Trophoblast cell (in vitro differentiated cells and primary cell): ENCODE measurements at regions not wholly inside any gene's neighbourhood (a gene's known extent, or its start where the extent isn't known, plus 50 kb on each side); places are given as distances from the start of the nearest gene placed in this dataset.

Source experiments
- DNase-seq, 2 donors: peaks; one replicate each; pipeline ENCODE4 v3.0.0-alpha.2; 2016
- H2AFZ ChIP-seq: 2 replicates; pipeline ENCODE4 v1.6.1; 2013; ENCODE audit warnings: low read length, moderate library complexity, mild to moderate bottlenecking; ENCODE audit not compliant: insufficient read depth, poor library complexity
- H2AK5ac ChIP-seq: 2 replicates; pipeline ENCODE4 v1.6.1; 2013; ENCODE audit warnings: mild to moderate bottlenecking, low read length
- H2BK120ac ChIP-seq: 2 replicates; pipeline ENCODE4 v1.6.1; 2013; ENCODE audit warnings: low read length, mild to moderate bottlenecking, moderate library complexity; ENCODE audit not compliant: insufficient read depth, poor library complexity
- H2BK12ac ChIP-seq: 2 replicates; pipeline ENCODE4 v1.6.1; 2013; ENCODE audit warnings: mild to moderate bottlenecking, low read length, moderate library complexity
- H2BK5ac ChIP-seq: 2 replicates; pipeline ENCODE4 v1.6.1; 2013; ENCODE audit warnings: low read length, low read depth, moderate library complexity, mild to moderate bottlenecking; ENCODE audit not compliant: poor library complexity
- H3K14ac ChIP-seq: 2 replicates; pipeline ENCODE4 v1.6.1; 2013; ENCODE audit warnings: mild to moderate bottlenecking, low read length
- H3K18ac ChIP-seq: 2 replicates; pipeline ENCODE4 v1.6.1; 2013; ENCODE audit warnings: mild to moderate bottlenecking, low read length
- H3K23ac ChIP-seq: 2 replicates; pipeline ENCODE4 v1.6.1; 2013; ENCODE audit warnings: low read length
- H3K27ac ChIP-seq: 2 replicates; pipeline ENCODE4 v1.5.1; 2013; ENCODE audit warnings: low read depth, mild to moderate bottlenecking, inconsistent platforms, low read length, moderate library complexity
- H3K27me3 ChIP-seq: 2 replicates; pipeline ENCODE4 v1.6.1; 2013; ENCODE audit warnings: inconsistent platforms, mild to moderate bottlenecking, low read length, moderate library complexity; ENCODE audit not compliant: insufficient read depth
- H3K36me3 ChIP-seq, 2 experiments: 1 replicate in 1 of 2; 2 replicates in 1 of 2; pipeline ENCODE4 v1.6.1; 2013; ENCODE audit warnings: low read length in 2 of 2, mild to moderate bottlenecking in 2 of 2, moderate library complexity in 1 of 2; ENCODE audit not compliant: insufficient read depth in 2 of 2, control insufficient read depth in 1 of 2
- H3K4ac ChIP-seq: 2 replicates; pipeline ENCODE4 v1.6.1; 2013; ENCODE audit warnings: low read depth, mild to moderate bottlenecking, low read length, moderate library complexity
- H3K4me1 ChIP-seq, 2 experiments: 1 replicate in 1 of 2; 2 replicates in 1 of 2; pipeline ENCODE4 v1.6.1; 2013; ENCODE audit warnings: low read length in 2 of 2, mild to moderate bottlenecking in 2 of 2, moderate library complexity in 1 of 2; ENCODE audit not compliant: insufficient read depth in 2 of 2, control insufficient read depth in 1 of 2
- H3K4me2 ChIP-seq: 2 replicates; pipeline ENCODE4 v1.6.1; 2013; ENCODE audit warnings: inconsistent platforms, mild to moderate bottlenecking, low read length, moderate library complexity
- H3K4me3 ChIP-seq: 2 replicates; pipeline ENCODE4 v1.5.1; 2013; ENCODE audit warnings: mild to moderate bottlenecking, low read depth, low read length, inconsistent platforms
- H3K79me1 ChIP-seq: one replicate; pipeline ENCODE4 v1.6.1; 2013; ENCODE audit warnings: low read length
- H3K79me2 ChIP-seq: 2 replicates; pipeline ENCODE4 v1.6.1; 2013; ENCODE audit warnings: low read length, mild to moderate bottlenecking; ENCODE audit not compliant: control insufficient read depth, insufficient read depth, poor library complexity
- H3K9ac ChIP-seq: 2 replicates; pipeline ENCODE4 v1.6.1; 2013; ENCODE audit warnings: mild to moderate bottlenecking, low read length
- H3K9me3 ChIP-seq: 2 replicates; pipeline ENCODE4 v1.6.1; 2013; ENCODE audit warnings: low read depth, mild to moderate bottlenecking, control low read depth, inconsistent platforms, low read length; ENCODE audit not compliant: insufficient read depth
- H4K12ac ChIP-seq: 2 replicates; pipeline ENCODE4 v1.6.1; 2013; ENCODE audit warnings: low read depth, mild to moderate bottlenecking, low read length, moderate library complexity
- H4K8ac ChIP-seq: 2 replicates; pipeline ENCODE4 v1.6.1; 2013; ENCODE audit warnings: low read depth, mild to moderate bottlenecking, low read length, moderate library complexity
- H4K91ac ChIP-seq: one replicate; pipeline ENCODE4 v1.6.1; 2013; ENCODE audit warnings: low read depth, mild to moderate bottlenecking, low read length, moderate library complexity
- WGBS: extraction: QIAGEN DNeasy Blood & Tissue Kit; methylation state at CpG from one replicate; pipeline ENCODE4 v1.1.7; 2013; ENCODE audit warnings: missing lambda C conversion rate; ENCODE audit not compliant: insufficient read length, insufficient coverage; ENCODE audit errors: extremely low coverage; 5-methylcytosine and 5-hydroxymethylcytosine counted together

GRCh38 chr13:23991119-23991518, 93.8 kb upstream of the C1QTNF9B start:
- Histone ChIP-seq H4K91ac (no peak overlapping the region), H3K36me3 (no peaks in the 10 kb centered on the region), H2AFZ (no peak overlapping the region), H3K4ac (no peak overlapping the region), H2BK12ac (no peak overlapping the region), H3K4me1 (no peaks in the 10 kb centered on the region), H3K14ac (no peak overlapping the region), H2BK5ac (no peak overlapping the region), H3K4me2 (no peak overlapping the region), H3K18ac (no peak overlapping the region), H2BK120ac (no peak overlapping the region), H4K12ac (no peak overlapping the region), H3K9me3 (no peaks in the 10 kb centered on the region), H3K27me3 (no peaks in the 10 kb centered on the region), H3K27ac (no peak overlapping the region), H3K23ac (no peak overlapping the region), H2AK5ac (no peak overlapping the region), H3K9ac (no peak overlapping the region), H3K79me2 (no peaks in the 10 kb centered on the region), H3K79me1 (no peaks in the 10 kb centered on the region), H3K4me3 (no peak overlapping the region), H4K8ac (no peak overlapping the region)
- no CpG with 5 or more reads among the region's 3 CpGs for WGBS
- DNase-seq = no peak

- WGBS = no CpG with 5 or more reads among the region's 12 CpGs
Observed at GRCh38 chr13:23992781-23993679, 95.7 kb upstream of the C1QTNF9B start.

DNA sequence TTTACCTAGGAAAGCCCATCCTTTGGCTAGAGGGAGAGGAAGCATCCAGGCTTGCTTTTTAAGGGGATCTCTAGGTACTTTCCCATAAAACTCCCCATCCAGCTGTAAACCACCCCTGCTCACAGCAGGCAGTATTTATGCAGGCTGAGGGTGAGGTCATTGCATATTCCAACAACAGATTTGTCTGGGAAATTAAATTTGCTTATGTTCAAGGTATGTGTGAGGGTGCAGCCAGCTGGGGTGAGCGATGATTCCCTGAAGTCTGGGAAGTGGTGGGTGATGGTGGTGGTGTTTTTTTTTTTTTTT, 96.3 kb upstream of the C1QTNF9B start:
- H2BK12ac ChIP-seq = no peak overlapping the region
- H3K4ac ChIP-seq = no peak overlapping the region
- H3K36me3 ChIP-seq = no peaks in the 10 kb centered on the region
- no peak overlapping the region for H2BK120ac ChIP-seq
- H3K9me3 ChIP-seq = peaks cover 2% of the 10 kb centered on the region
- H2AK5ac ChIP-seq = no peak overlapping the region
- H4K12ac ChIP-seq = no peak overlapping the region
- DNase-seq = no peak
- H4K8ac ChIP-seq = no peak overlapping the region
- no peak overlapping the region for H3K18ac ChIP-seq
- no peaks in the 10 kb centered on the region for H3K79me1 ChIP-seq
- no peak overlapping the region for H2AFZ ChIP-seq
- no peak overlapping the region for H3K14ac ChIP-seq
- H3K4me3 ChIP-seq = no peak overlapping the region
- no peak overlapping the region for H3K27ac ChIP-seq
- H3K79me2 ChIP-seq = no peaks in the 10 kb centered on the region
- no peak overlapping the region for H3K23ac ChIP-seq
- no peaks in the 10 kb centered on the region for H3K27me3 ChIP-seq
- H3K9ac ChIP-seq = no peak overlapping the region
- no CpG with 5 or more reads among the region's 1 CpG for WGBS
- H2BK5ac ChIP-seq = no peak overlapping the region
- H4K91ac ChIP-seq = no peak overlapping the region
- H3K4me1 ChIP-seq = no peaks in the 10 kb centered on the region
- no peak overlapping the region for H3K4me2 ChIP-seq

More at GRCh38 chr13:23992781-23993679, 95.7 kb upstream of the C1QTNF9B start:
- Histone ChIP-seq H3K14ac (no peak overlapping the region), H4K12ac (no peak overlapping the region), H3K18ac (no peak overlapping the region), H4K91ac (no peak overlapping the region), H2AK5ac (no peak overlapping the region), H3K4me3 (no peak overlapping the region), H3K36me3 (no peaks in the 10 kb centered on the region), H2AFZ (no peak overlapping the region), H3K79me1 (no peaks in the 10 kb centered on the region), H3K79me2 (no peaks in the 10 kb centered on the region), H2BK5ac (no peak overlapping the region), H3K27me3 (no peaks in the 10 kb centered on the region), H3K23ac (no peak overlapping the region), H2BK12ac (no peak overlapping the region), H3K4me2 (no peak overlapping the region), H3K27ac (no peak overlapping the region), H3K4me1 (no peaks in the 10 kb centered on the region), H3K9ac (no peak overlapping the region), H3K9me3 (peaks cover 2% of the 10 kb centered on the region), H2BK120ac (no peak overlapping the region), H3K4ac (no peak overlapping the region), H4K8ac (no peak overlapping the region)
- no peak for DNase-seq

DNA sequence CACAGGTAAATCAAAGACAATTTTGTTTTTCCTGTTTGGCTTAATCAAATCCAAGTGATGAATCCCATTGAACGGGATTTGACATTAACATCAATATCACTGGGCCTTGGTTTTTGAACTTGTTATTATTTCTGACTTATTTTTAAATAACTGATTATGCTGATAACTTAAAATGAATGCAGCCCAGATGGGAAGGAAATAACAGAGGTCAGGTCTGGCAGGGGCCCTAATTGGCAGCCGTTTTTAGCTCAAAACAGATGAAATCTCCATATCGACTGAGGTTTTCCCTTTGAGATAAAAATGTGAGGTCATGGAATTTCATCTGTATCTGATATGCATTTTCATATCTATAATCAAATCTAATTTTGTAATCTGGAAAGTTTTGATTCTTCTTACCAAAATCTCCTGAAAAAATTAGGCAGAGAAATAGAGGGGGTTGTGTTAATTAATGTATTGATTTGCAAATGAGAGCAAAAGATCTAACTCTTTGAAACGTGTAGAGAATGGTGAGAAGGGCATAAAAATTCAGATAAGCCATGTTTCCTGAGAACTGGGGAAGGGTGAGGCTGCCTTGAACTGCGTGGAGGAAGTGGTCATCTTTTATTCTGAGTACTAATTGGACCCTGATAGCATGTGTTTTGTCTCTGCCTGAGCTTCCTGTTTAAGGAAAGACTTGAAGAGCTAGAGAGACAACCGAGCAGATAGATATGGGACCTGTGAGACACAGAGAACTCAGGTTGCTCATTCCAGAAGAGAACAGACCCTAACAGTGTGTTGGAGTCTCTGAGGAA, 98.2 kb upstream of the C1QTNF9B start:
- Histone ChIP-seq H3K36me3 (no peaks in the 10 kb centered on the region), H3K79me2 (no peaks in the 10 kb centered on the region), H3K18ac (no peak overlapping the region), H3K4me3 (no peak overlapping the region), H3K14ac (no peak overlapping the region), H3K27ac (no peak overlapping the region), H3K4ac (no peak overlapping the region), H4K8ac (no peak overlapping the region), H4K91ac (no peak overlapping the region), H3K79me1 (no peaks in the 10 kb centered on the region), H4K12ac (no peak overlapping the region), H3K23ac (no peak overlapping the region), H2BK120ac (no peak overlapping the region), H2AFZ (no peak overlapping the region), H2BK12ac (no peak overlapping the region), H2AK5ac (no peak overlapping the region), H3K27me3 (no peaks in the 10 kb centered on the region), H3K9ac (no peak overlapping the region), H3K9me3 (peaks cover 2% of the 10 kb centered on the region), H3K4me2 (no peak overlapping the region), H3K4me1 (no peaks in the 10 kb centered on the region), H2BK5ac (no peak overlapping the region)
- DNase-seq = no peak
- WGBS = no CpG with 5 or more reads among the region's 6 CpGs
